Suppressor macrophage treated with lipopolysaccharide for 1 hour (primary cell): ENCODE measurements at regions not wholly inside any gene's neighbourhood (a gene's known extent, or its start where the extent isn't known, plus 50 kb on each side); places are given as distances from the start of the nearest gene placed in this dataset.

Experiments
- DNase-seq, 3 donors: peaks; one replicate each; pipeline ENCODE4 v3.0.0-alpha.2; 2020 to 2022

DNA sequence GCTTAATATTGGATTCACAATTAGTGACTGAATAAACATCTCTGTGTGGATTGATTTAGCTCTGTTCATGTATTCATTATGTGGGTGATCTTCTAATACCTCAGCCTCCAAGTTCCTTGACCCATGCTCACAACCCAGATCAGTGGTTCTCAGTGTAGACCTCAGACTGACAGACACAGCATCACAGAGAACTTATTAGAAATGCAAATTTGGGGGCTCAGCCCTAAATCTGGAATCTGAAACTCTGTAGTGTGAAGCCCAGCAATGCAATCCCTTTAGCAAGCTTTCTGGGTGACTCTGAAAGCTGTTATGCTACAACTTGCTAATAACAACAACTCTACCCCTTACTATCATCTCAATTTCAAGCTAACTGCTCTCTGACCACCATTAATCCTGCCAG, 273.1 kb upstream of the FANCL start:
- DNase-seq = no peak

- DNase-seq = no peak
These were observed 271.8 kb upstream of the FANCL start for GRCh38 chr2:58512878-58513277.

DNA sequence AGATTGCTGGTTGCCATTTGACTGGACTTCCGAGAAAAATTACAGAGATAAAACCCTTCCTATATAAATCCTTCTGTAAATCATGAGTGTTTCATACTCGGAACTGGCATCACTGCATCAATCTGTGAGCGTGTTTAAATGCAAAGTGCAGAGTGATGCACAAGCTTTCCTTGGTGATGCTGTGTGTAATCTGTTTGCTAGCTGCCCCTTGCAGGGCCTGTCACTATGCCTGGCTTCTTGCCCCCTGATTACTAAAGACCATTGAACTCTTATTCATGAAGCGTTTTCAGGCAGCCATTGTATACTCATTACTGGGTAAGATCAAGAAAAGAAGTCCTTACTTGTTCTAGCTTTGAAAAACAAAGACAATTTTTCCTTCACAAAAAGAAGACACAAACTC, 266.9 kb upstream of the FANCL start:
- no peak for DNase-seq

DNA sequence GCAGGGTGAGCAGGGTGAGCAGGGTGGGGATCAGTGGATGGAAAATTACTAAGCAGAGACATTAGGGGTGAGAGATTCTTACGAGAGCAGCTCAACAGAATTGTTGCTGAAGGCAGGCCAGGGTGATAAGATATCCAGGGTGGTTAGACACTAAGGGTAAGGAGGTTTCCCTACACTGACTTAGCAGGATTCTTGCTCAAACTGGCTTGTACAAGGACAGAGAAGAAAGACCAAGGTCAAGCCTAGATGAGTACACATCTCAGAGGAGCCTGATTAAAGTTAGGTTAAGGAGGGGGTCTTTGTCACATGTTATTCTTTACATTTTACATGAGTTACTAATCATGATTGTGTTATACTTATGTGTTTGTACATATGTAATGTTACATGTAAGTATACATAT, 262.8 kb upstream of the FANCL start:
- no peak for DNase-seq

DNA sequence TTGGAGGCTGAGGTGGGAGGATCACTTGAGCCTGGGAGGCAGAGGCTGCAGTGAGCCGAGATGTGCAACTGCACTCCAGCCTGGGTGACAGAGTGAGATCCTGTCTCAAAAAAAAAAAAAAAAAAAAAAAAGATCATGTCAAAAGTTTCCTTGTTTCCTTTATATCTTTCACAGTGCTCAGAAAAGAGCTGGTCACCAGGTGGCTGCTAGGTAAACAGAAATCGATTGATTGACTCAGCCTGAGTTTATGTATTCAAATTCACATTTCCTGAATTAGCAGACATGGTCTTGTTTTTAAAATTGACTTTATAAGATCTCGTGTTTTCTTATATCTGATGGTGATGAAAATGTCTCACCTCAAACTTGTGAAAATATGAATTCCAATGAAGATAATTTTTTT, 261.8 kb upstream of the FANCL start:
- DNase-seq = no peak

- DNase-seq = no peak
These were observed 260.4 kb upstream of the FANCL start for GRCh38 chr2:58501371-58502160.

- DNase-seq = no peak
These were observed 256.0 kb upstream of the FANCL start for GRCh38 chr2:58497168-58497567.

- DNase-seq = no peak
These were observed 254.7 kb upstream of the FANCL start for GRCh38 chr2:58495806-58496205.

- no peak for DNase-seq
These were observed 253.0 kb upstream of the FANCL start for GRCh38 chr2:58494071-58494501.

DNA sequence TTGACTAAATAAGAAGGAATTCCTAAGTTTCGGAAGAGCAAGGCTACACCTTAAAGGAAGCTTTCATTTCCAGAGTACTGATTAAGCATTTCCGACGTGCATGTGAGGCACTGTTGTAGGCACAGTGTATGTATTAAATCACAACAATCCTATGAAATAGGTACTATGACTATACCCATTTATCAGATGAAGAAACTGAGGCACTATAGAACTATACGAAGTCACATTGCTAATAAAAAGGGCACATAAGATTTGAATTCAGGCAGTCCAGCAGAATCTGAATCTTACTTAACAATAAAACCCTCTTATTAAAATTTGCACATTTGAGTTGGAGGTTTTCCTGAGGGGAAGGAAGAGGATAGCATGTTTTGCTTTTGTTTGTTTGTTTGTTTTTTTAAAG, 243.5 kb upstream of the FANCL start:
- DNase-seq = no peak

DNA sequence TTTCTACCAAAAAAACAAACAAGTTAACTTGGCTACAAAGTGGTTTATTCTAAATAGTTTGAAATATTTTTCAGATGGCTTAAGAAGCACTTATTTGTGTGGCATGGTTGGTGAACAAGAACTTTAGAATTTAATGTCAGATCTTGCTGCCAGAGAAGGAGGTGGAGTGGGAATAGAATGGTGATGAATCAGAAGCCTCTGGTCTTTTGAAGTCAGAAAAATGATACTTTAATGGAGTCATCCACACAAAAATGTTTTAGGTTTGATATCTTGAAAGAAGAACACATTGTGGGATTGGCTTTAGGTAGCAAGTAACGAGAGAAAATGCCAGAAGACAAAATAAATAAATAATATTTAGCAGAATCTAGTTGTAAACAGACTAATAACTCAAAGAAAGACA, 243.1 kb upstream of the FANCL start:
- DNase-seq = no peak

DNA sequence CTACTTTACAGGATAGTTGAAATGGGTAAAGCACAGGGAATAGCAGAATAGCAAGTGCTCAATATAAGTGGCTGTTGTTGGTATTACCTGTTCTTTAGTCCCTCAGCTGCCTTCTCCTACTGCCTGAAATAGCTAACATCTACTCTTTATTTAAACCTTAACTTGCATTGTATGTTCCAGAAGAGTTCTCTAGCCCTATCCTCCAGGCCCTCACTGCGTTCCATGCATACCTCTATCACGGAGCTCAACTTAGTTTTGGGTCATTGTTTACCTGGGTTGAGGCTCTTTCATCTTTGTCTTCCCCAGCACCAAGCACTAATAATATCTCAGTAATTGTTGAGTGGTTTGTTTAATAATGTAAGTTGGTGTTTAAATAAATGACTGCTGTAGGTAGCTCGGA, 242.2 kb upstream of the FANCL start:
- no peak for DNase-seq

DNA sequence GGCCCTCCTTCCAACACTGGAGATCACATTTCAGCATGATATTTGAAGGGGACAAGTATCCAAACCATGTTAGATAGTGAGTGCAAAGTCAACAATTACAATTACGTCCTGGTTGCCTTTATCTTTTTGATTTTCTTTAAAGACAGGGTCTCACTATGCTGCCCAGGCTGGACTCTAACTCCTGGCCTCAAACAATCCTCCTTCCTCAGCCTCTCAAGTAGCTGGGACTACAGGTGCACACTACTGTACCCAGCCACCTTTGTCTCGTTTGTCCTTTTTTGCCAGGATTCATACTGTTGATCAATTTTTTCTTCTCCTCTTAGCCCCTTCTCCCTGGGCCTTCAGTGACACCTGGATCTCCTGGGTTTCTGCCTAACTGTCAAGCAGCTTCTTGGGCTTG, 240.5 kb upstream of the FANCL start:
- DNase-seq = no peak

- no peak for DNase-seq
These were observed 239.0 kb upstream of the FANCL start for GRCh38 chr2:58480141-58480540.

DNA sequence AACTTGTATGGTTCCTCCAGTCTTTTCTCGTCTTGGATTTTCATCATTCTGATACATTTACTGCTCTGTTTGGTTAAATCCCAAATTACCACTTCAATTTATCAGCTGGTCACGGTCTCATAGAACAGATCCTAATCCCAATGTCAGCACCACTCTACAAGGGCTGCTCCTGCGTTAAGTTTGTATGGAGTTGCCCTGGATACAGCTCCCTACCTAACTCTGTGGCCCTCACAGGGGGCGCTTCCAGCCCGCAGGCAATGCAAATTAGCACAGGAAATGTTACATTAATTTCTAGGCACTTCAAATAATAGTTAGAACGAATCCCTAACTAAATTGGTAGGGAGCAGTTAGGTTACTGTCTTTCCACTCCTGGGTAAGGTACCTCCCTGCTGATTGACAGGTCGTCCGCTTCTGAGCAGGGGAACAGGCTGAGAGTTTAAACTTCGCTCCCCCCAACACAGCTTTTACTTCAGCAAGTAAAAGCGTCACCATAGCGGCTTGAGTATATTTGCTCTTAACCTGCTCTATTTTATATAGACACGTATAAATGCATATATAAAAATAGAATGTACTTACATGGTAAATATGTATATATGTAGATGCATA, 238.5 kb upstream of the FANCL start:
- DNase-seq = no peak

DNA sequence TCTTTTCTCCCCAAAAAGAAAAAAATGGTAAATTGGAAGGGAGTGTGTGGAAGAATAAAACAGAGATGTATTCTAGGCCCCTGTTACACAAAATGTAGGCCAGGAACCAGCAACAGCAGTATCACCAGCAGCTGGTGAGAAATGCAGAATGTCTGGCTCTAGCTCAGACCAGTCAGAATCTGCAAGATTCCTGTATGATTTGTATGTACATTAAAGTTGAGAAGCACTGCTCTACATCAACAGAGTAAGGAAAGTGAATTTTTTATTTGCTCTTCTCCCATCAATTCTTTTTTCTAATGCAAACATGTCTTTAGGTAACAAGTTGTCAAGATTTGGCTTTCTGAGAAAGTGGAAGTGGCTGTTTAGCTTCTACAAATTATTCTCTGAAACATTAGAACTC, 235.4 kb upstream of the FANCL start:
- DNase-seq = no peak

GRCh38 chr2:58475756-58476155, 234.6 kb upstream of the FANCL start:
- DNase-seq = no peak

DNA sequence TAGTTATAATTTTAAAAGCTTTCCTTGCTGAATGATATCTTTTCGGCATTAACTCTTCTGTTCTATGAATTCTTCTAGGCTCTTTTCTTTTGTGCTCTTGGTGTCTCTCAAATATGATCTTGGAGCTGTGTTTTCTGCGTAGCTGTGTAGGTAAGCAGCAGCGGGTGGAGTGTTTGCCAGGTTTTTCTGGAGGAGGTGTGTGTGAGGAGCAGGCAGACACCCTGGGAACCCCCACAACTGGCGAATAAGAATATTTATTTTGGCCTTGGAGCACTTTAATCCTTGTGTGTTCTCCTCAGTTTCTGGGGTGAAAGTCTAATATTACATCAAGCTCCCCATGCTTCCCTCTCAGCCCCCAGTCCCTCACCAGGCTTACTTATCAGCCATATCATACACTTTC, 232.0 kb upstream of the FANCL start:
- no peak for DNase-seq

DNA sequence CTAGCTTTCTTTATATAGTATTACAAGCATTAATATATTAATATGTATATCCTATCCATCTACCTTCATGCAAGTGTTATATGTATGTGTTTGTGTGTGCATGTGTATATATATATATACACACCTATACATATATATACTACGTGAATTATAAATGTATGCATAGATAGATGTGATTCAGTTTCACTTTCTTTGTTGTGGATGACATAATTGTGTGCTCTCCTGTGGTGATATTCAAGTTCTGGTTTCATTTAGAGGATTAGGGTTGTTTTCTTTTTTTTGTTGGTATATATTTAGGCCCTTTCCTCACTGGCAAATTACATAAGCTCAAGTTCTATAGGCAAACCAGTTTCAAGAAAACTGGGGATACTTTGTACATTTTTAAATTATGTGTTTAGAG, 225.7 kb upstream of the FANCL start:
- DNase-seq = peak in 1 of 3 donors; percentile 7

- peak; percentile 3 to 40 (median 27) for DNase-seq
These were observed 224.9 kb upstream of the FANCL start for GRCh38 chr2:58466021-58466420.

DNA sequence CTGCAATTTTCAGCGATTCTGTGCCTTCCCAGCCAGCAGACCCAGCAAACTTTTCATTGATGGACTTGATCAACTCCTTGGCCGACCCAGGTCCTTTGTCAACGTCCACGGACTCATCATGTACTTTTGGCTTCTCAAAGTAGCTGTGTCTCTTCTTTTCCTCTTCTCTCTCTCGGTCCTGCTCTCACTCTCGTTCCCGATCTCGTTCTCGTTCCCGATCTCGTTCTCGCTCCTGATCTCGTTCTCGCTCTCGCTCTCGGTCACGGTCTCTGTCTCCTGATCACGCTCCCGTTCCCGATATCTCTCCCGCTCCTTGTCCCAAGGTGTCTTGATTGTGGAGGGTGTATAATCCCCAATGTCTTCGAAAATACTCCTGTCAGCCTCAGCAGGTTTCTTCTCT, 219.5 kb upstream of the FANCL start:
- no peak for DNase-seq

- DNase-seq = peak; percentile 63 to 83 (median 79)
These were observed 208.3 kb upstream of the FANCL start for GRCh38 chr2:58449286-58450010.

GRCh38 chr2:58448845-58449244, 207.7 kb upstream of the FANCL start:
- DNase-seq = peak in 1 of 3 donors; percentile 10

DNA sequence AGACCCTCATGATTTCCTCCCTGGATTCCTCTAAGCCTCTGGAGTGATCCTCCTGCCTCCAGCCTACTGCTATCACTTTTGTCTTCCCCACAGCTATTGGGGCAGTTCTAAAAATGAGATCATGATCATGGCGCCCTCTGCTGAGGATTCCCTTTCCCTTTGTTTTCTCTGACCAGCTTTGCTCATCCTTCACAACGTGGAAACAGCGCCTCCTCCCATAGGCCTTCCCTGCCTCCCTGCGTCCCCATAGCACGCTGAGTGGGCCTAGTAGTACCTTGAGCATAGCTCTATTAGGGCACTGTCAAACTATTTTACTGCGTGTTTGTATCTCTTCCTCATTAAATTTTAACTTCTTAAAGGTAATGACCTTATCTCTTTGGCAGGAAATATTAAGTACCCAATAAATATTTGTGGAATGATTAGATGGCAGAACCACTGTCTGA, 207.0 kb upstream of the FANCL start:
- DNase-seq = peak; percentile 60 to 70 (median 68)
